HL-60 (cell line): ENCODE measurements at regions not wholly inside any gene's neighbourhood (a gene's known extent, or its start where the extent isn't known, plus 50 kb on each side); places are given as distances from the start of the nearest gene placed in this dataset.

Source experiments
- DNase-seq, 2 experiments: peaks; one replicate each; pipeline ENCODE4 v3.0.0-alpha.2; 2010 to 2020; ENCODE audit warnings: low read depth in 1 of 2, low spot score in 1 of 2
- H3K27ac ChIP-seq: fragments of 250-450 bp; sonication (Bioruptor Pico); replicated peaks from 2 replicates; pipeline ENCODE4 v1.5.1; 2020; ENCODE audit warnings: mild to moderate bottlenecking, moderate library complexity
- H3K27me3 ChIP-seq: fragments of 250-450 bp; sonication (Bioruptor Pico); 2 replicates; pipeline ENCODE4 v1.5.1; 2021; ENCODE audit warnings: mild to moderate bottlenecking, moderate library complexity; ENCODE audit not compliant: insufficient read depth, poor library complexity, severe bottlenecking
- H3K4me3 ChIP-seq: replicated peaks from 2 replicates; pipeline ENCODE4 v1.5.1; 2011; ENCODE audit warnings: mild to moderate bottlenecking, control low read depth, low read length; ENCODE audit not compliant: insufficient read depth
- CTCF ChIP-seq: IDR thresholded peaks from one replicate; pipeline ENCODE4 v1.5.1; 2011; ENCODE audit warnings: low read length, control low read depth, inconsistent platforms; ENCODE audit not compliant: insufficient read depth
- GABPA ChIP-seq: IDR thresholded peaks from 2 replicates; pipeline ENCODE4 v1.6.1; 2012; ENCODE audit warnings: low read depth
- POLR2AphosphoS5 ChIP-seq: IDR thresholded peaks from 2 replicates; pipeline ENCODE4 v1.6.1; 2012; ENCODE audit warnings: low read depth
- REST ChIP-seq: IDR thresholded peaks from 2 replicates; pipeline ENCODE4 v1.6.1; 2012; ENCODE audit warnings: low read depth; ENCODE audit not compliant: insufficient replicate concordance
- SPI1 ChIP-seq: IDR thresholded peaks from 2 replicates; pipeline ENCODE4 v1.6.1; 2012; ENCODE audit warnings: low read depth, mild to moderate bottlenecking, borderline replicate concordance

GRCh38 chr3:78186404-78186803 lies 1146.5 kb downstream of the ROBO2 start:
- Histone ChIP-seq H3K27me3 (no peaks in the 10 kb centered on the region), H3K4me3 (no peak overlapping the region), H3K27ac (no peak overlapping the region)
- no peak for DNase-seq
- TF ChIP-seq SPI1 (no peak), REST (no peak), CTCF (no peak), POLR2AphosphoS5 (no peak), GABPA (no peak)

GRCh38 chr3:78201091-78201490 lies 1161.2 kb downstream of the ROBO2 start:
- Histone ChIP-seq H3K27me3 (no peaks in the 10 kb centered on the region), H3K4me3 (no peak overlapping the region), H3K27ac (no peak overlapping the region)
- TF ChIP-seq CTCF (no peak), POLR2AphosphoS5 (no peak), GABPA (no peak), REST (no peak), SPI1 (no peak)
- DNase-seq = no peak

- DNase-seq = no peak
- Histone ChIP-seq H3K27ac (no peak overlapping the region), H3K27me3 (no peaks in the 10 kb centered on the region), H3K4me3 (no peak overlapping the region)
- no peak for TF ChIP-seq POLR2AphosphoS5
- no peak for TF ChIP-seq CTCF
- no peak for TF ChIP-seq REST
Measured at GRCh38 chr3:78204977-78205376, 1165.1 kb downstream of the ROBO2 start.
